ENCODE measurements at regions not wholly inside any gene's neighbourhood (a gene's known extent, or its start where the extent isn't known, plus 50 kb on each side); places are given as distances from the start of the nearest gene placed in this dataset.

DNA sequence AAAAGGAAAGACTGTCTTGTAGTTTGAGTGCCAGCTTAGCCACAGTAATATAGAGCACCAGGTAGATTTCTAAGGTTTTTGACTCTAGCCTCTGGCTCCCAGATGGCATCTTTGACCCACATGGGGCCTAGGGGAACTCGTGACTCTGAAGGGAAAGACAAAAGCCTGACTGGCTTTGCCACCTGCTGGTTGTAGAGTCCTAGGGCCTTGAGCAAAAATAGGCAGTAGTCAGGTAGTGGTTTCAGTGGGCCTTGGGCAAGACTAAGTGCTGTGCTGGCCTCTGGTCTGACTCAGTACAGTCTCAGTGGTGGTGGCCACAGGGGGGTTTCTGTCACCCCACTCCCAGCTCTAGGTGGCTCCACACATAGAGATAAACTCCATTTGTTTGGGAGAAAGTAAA, 349.4 kb downstream of the FAM181B start:
- H3K27ac ChIP-seq (ENCODE audit: low read length), result no peak overlapping the region
- no peak for ATAC-seq

DNA sequence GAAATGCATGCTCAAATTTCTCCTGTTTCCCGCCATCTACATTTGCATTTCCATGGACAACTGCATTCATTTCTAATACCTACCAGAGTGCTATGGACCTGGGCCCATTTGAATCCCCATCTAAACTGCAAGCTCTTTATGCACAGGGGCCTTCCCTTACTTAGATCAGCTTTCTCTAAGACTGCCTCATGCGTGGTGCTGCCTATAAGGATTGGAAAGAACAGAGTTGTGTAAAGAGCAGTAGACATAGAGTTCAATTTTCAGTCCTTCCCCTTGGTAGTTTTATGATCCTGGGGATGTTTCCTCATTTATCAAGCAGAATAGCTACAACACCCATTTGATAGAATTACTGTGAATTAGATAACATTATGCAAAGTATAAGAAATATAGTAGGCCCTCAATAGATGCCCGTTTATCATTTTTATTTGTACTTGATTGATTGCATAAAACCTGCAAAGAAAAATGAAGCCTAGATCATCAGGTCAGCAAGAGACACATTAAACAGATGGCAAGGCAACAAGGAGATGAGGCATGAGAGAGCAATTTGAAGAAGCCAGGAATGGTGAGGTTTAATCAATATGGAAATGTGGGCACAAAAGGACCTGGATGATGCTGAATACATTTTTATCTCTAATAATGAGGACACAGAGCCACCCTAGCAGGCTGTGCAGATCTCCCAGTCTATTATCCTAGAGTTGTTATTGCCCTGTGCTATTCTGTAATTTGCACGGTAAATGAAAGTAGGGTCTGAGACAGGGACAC, 359.7 kb downstream of the FAM181B start:
- in situ Hi-C loops (cut with HindIII; ENCODE audit: low pct_unique_long_range_greater_than_20kb, low sequenced_read_pairs) (no loop called here), intact Hi-C loops (cut with micrococcal nuclease; ENCODE audit: unreplicated experiment) (no loop called here)
- H3K9me3 ChIP-seq (ENCODE audit: control insufficient read depth, insufficient read depth, low read depth, low read length), result no peaks in the 10 kb centered on the region
- TF ChIP-seq, protein P1, sequence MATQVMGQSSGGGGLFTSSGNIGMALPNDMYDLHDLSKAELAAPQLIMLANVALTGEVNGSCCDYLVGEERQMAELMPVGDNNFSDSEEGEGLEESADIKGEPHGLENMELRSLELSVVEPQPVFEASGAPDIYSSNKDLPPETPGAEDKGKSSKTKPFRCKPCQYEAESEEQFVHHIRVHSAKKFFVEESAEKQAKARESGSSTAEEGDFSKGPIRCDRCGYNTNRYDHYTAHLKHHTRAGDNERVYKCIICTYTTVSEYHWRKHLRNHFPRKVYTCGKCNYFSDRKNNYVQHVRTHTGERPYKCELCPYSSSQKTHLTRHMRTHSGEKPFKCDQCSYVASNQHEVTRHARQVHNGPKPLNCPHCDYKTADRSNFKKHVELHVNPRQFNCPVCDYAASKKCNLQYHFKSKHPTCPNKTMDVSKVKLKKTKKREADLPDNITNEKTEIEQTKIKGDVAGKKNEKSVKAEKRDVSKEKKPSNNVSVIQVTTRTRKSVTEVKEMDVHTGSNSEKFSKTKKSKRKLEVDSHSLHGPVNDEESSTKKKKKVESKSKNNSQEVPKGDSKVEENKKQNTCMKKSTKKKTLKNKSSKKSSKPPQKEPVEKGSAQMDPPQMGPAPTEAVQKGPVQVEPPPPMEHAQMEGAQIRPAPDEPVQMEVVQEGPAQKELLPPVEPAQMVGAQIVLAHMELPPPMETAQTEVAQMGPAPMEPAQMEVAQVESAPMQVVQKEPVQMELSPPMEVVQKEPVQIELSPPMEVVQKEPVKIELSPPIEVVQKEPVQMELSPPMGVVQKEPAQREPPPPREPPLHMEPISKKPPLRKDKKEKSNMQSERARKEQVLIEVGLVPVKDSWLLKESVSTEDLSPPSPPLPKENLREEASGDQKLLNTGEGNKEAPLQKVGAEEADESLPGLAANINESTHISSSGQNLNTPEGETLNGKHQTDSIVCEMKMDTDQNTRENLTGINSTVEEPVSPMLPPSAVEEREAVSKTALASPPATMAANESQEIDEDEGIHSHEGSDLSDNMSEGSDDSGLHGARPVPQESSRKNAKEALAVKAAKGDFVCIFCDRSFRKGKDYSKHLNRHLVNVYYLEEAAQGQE (IDR thresholded peaks at IDR 0.05; ENCODE audit: insufficient read depth in 1 of 2, low read depth in 2 of 2, low read length in 1 of 2), result no peak
- TF ChIP-seq POLR2AphosphoS5 (IDR thresholded peaks at IDR 0.05; ENCODE audit: low read depth, low read length) (no peak), TCF7L2 (IDR thresholded peaks at IDR 0.05; ENCODE audit: low read depth, low read length) (no peak), SIN3A (IDR thresholded peaks at IDR 0.05; ENCODE audit: borderline replicate concordance, insufficient read depth, low read depth, low read length) (no peak)
- ATAC-seq (no peak), DNase-seq (ENCODE audit: low read depth, low spot score) (no peak)
- ChIA-PET CTCF (no interaction called here), POLR2A (no interaction called here)
- no peak overlapping the region for H3K4me3 ChIP-seq (ENCODE audit: low read depth in 2 of 2, low read length in 2 of 2)
- H3K27me3 ChIP-seq (ENCODE audit: control insufficient read depth, insufficient read depth, low read length), result no peaks in the 10 kb centered on the region
- no peaks in the 10 kb centered on the region for H3K36me3 ChIP-seq (ENCODE audit: control insufficient read depth, insufficient read depth, low read length)
- H3K4me1 ChIP-seq (ENCODE audit: control insufficient read depth, insufficient read depth, low read length), result no peaks in the 10 kb centered on the region
- BruUV-seq (replicated peaks), result no TSS peak
- H3K27ac ChIP-seq (ENCODE audit: low read length), result no peak overlapping the region

More for the DNA sequence above, 349.4 kb downstream of the FAM181B start:
- ChIA-PET POLR2A (no interaction called here), CTCF (no interaction called here)
- TF ChIP-seq SIN3A (IDR thresholded peaks at IDR 0.05; ENCODE audit: borderline replicate concordance, insufficient read depth, low read depth, low read length), result no peak
- TF ChIP-seq, protein P1 (IDR thresholded peaks at IDR 0.05; ENCODE audit: insufficient read depth in 1 of 2, low read depth in 2 of 2, low read length in 1 of 2), result no peak
- no peak for TF ChIP-seq POLR2AphosphoS5 (IDR thresholded peaks at IDR 0.05; ENCODE audit: low read depth, low read length)
- TF ChIP-seq TCF7L2 (IDR thresholded peaks at IDR 0.05; ENCODE audit: low read depth, low read length), result no peak
- TF ChIP-seq, protein P2, sequence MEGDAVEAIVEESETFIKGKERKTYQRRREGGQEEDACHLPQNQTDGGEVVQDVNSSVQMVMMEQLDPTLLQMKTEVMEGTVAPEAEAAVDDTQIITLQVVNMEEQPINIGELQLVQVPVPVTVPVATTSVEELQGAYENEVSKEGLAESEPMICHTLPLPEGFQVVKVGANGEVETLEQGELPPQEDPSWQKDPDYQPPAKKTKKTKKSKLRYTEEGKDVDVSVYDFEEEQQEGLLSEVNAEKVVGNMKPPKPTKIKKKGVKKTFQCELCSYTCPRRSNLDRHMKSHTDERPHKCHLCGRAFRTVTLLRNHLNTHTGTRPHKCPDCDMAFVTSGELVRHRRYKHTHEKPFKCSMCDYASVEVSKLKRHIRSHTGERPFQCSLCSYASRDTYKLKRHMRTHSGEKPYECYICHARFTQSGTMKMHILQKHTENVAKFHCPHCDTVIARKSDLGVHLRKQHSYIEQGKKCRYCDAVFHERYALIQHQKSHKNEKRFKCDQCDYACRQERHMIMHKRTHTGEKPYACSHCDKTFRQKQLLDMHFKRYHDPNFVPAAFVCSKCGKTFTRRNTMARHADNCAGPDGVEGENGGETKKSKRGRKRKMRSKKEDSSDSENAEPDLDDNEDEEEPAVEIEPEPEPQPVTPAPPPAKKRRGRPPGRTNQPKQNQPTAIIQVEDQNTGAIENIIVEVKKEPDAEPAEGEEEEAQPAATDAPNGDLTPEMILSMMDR (IDR thresholded peaks at IDR 0.05), result no peak
- BruUV-seq (replicated peaks), result no TSS peak
- in situ Hi-C loops (cut with HindIII; ENCODE audit: low pct_unique_long_range_greater_than_20kb, low sequenced_read_pairs), result no loop called here
- H3K36me3 ChIP-seq (ENCODE audit: control insufficient read depth, insufficient read depth, low read length), result no peaks in the 10 kb centered on the region
- H3K4me3 ChIP-seq (ENCODE audit: low read depth in 2 of 2, low read length in 2 of 2), result no peak overlapping the region
- DNase-seq (ENCODE audit: low read depth, low spot score), result no peak
- no peaks in the 10 kb centered on the region for H3K27me3 ChIP-seq (ENCODE audit: control insufficient read depth, insufficient read depth, low read length)
- intact Hi-C loops (cut with micrococcal nuclease; ENCODE audit: unreplicated experiment), result no loop called here
- no peaks in the 10 kb centered on the region for H3K4me1 ChIP-seq (ENCODE audit: control insufficient read depth, insufficient read depth, low read length)
- H3K9me3 ChIP-seq (ENCODE audit: control insufficient read depth, insufficient read depth, low read depth, low read length), result no peaks in the 10 kb centered on the region

Measured in Panc1 (cell line).